ENCODE measurements at regions not wholly inside any gene's neighbourhood (a gene's known extent, or its start where the extent isn't known, plus 50 kb on each side); places are given as distances from the start of the nearest gene placed in this dataset.

DNA sequence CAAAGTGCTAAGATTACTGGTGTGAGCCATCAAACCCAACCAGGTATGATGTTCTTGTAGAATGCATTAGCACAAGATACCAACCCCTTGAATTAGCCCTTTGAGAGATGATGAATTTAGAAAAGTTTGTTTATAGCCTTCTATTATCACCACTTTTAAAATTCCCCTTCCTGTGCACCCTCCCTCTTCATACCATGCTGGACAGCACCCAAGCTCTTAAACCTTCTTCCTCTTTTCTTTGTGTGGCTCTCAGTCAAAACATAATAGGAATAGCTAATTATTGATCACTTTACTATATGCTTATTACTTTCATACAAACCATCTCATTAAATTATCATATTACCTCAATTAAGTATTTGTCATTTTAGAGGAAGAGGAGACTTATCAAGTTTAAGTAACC, 87.6 kb upstream of the TMED7 start:
- no peaks in the 10 kb centered on the region for H3K36me3 ChIP-seq
- no peak overlapping the region for H3K27ac ChIP-seq
- intact Hi-C loops (cut with DNase I; ENCODE audit: low total_unique reads) = no loop called here
- H3K4me1 ChIP-seq = no peaks in the 10 kb centered on the region
- no peak for TF ChIP-seq POLR2AphosphoS5 (IDR thresholded peaks at IDR 0.05)
- no peak for TF ChIP-seq POLR2A (IDR thresholded peaks at IDR 0.05)
- TF ChIP-seq, protein P1, sequence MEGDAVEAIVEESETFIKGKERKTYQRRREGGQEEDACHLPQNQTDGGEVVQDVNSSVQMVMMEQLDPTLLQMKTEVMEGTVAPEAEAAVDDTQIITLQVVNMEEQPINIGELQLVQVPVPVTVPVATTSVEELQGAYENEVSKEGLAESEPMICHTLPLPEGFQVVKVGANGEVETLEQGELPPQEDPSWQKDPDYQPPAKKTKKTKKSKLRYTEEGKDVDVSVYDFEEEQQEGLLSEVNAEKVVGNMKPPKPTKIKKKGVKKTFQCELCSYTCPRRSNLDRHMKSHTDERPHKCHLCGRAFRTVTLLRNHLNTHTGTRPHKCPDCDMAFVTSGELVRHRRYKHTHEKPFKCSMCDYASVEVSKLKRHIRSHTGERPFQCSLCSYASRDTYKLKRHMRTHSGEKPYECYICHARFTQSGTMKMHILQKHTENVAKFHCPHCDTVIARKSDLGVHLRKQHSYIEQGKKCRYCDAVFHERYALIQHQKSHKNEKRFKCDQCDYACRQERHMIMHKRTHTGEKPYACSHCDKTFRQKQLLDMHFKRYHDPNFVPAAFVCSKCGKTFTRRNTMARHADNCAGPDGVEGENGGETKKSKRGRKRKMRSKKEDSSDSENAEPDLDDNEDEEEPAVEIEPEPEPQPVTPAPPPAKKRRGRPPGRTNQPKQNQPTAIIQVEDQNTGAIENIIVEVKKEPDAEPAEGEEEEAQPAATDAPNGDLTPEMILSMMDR (IDR thresholded peaks at IDR 0.05 in 8 of 11, conservative IDR thresholded peaks at IDR 0.05 in 3 of 11) = no peak
- DNase-seq = no peak
- no peaks in the 10 kb centered on the region for H3K27me3 ChIP-seq (replicated peaks in 1 of 7)
- H3K4me3 ChIP-seq = no peak overlapping the region
- H3K9me3 ChIP-seq = peaks cover 0 to 25% (median 2%) of the 10 kb centered on the region in 8 donors

DNA sequence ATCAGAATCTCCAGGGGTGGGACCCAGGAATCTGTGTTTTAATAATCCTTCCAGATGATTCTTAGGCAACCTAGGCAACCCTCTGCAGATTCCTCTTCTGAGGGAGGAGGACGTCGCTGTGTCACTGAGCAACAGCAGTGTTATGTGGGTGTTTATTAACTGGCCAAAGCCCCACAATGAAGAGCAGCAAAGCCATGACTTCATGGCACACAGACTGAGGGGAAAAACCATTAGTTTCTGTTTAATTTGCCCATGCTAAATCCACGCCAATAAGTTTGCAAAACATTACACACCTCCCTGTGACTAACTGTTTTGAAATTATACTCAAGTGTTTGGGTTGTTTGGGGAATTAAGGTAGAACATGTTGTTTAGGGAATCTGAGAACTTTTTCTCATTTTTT, 83.7 kb upstream of the TMED7 start:
- no peak for DNase-seq
- Histone ChIP-seq H3K9me3 (peaks cover 0 to 25% (median 2%) of the 10 kb centered on the region in 8 donors), H3K27me3 (replicated peaks in 1 of 7) (no peaks in the 10 kb centered on the region), H3K27ac (no peak overlapping the region), H3K4me3 (no peak overlapping the region), H3K4me1 (no peaks in the 10 kb centered on the region), H3K36me3 (no peaks in the 10 kb centered on the region)
- intact Hi-C loops (cut with DNase I; ENCODE audit: low total_unique reads) = no loop called here
- TF ChIP-seq POLR2A (IDR thresholded peaks at IDR 0.05) = no peak
- WGBS, 5 donors = 73 to 84% (median 77%) methylated on average over 3 of the region's 3 CpGs

DNA sequence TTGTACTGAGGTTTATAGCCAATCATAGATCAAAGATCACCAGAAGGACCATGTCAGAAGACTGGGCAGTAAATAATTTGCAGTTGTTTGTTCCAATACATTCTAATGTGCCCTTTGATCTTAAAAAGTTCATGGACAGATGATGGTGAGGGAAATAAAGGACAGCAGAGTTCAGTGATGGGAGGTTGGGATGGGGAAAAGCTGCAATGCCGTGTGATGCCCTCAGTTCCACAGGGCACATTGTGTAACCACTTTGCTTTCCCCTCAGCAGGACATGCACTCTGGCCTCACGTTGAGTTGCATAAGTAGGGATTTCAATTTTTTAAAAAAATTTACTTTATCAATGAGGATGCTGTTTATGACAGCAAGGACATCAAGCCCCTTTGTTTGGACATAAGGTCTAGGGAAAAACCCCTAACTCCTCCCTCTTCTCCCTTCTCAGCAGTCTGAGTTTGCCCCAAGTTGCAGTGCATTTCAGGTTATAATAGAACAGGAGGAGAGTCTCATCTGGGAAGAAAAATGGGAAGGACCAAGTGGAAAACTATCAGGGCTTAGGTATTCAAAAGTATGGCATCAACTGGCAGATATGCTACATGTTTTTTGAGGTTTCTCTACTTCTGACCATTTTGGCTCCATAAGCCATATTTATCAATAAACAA, 83.1 kb upstream of the TMED7 start:
- no peaks in the 10 kb centered on the region for H3K36me3 ChIP-seq
- TF ChIP-seq POLR2AphosphoS5 (IDR thresholded peaks at IDR 0.05) (no peak), POLR2A (IDR thresholded peaks at IDR 0.05) (no peak)
- TF ChIP-seq, protein P1 (IDR thresholded peaks at IDR 0.05 in 8 of 11, conservative IDR thresholded peaks at IDR 0.05 in 3 of 11) = no peak
- WGBS, 5 donors = 61 to 76% (median 73%) methylated on average over 2 of the region's 2 CpGs
- H3K9me3 ChIP-seq = peaks cover 0 to 25% (median 2%) of the 10 kb centered on the region in 8 donors
- H3K27me3 ChIP-seq (replicated peaks in 1 of 7) = no peaks in the 10 kb centered on the region
- no peak overlapping the region for H3K27ac ChIP-seq
- H3K4me3 ChIP-seq = no peak overlapping the region
- intact Hi-C loops (cut with DNase I; ENCODE audit: low total_unique reads) = no loop called here
- H3K4me1 ChIP-seq = no peaks in the 10 kb centered on the region
- no peak for DNase-seq

DNA sequence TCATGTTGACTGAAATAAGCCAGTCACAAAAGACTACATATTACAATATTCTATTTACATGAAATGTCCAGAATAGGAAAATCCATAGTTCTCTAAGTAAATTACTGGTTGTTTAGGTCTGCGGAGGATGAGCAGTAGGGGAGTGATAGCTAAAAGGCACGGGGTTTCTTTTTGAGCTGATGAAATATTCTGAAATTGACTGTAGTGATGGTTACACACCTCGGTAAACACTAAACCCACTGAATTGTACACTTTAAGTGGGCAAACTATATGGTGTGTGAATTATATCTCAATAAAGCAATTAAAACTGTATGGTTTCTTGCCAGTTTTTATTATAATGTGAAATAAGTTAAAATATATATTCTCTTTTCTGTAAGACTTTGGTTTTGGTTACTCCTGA, 77.7 kb upstream of the TMED7 start:
- Histone ChIP-seq H3K9me3 (no peaks in the 10 kb centered on the region), H3K27ac (no peak overlapping the region), H3K4me3 (no peak overlapping the region), H3K36me3 (no peaks in the 10 kb centered on the region), H3K27me3 (replicated peaks in 1 of 7) (no peaks in the 10 kb centered on the region), H3K4me1 (no peaks in the 10 kb centered on the region)
- WGBS, 5 donors = 56 to 90% (median 86%) methylated on average over 3 of the region's 3 CpGs
- no peak for TF ChIP-seq POLR2A (IDR thresholded peaks at IDR 0.05)
- TF ChIP-seq, protein P1 (IDR thresholded peaks at IDR 0.05 in 8 of 11, conservative IDR thresholded peaks at IDR 0.05 in 3 of 11) = no peak
- no peak for TF ChIP-seq POLR2AphosphoS5 (IDR thresholded peaks at IDR 0.05)
- intact Hi-C loops (cut with DNase I; ENCODE audit: low total_unique reads) = no loop called here
- DNase-seq = no peak

DNA sequence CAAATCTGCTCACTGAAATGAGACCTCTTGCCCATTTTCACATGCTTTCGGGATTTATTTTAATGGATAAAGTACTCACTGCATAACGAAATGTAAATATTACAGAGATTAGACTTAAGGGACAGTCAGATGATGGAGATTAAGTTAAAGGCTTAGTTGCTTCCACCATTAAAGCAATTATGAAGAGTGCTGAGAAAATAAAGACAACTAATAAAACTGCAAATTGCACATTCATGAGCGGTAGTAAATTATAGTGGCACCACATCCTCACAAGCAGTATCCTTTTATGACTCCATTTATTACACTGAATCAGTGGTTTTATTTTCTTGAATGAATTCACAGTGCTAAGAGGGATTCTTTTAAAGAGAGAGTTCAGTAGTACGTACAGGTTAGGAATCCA, 76.2 kb upstream of the TMED7 start:
- Histone ChIP-seq H3K27me3 (replicated peaks in 1 of 7) (no peaks in the 10 kb centered on the region), H3K27ac (no peak overlapping the region), H3K4me3 (no peak overlapping the region), H3K9me3 (no peaks in the 10 kb centered on the region), H3K4me1 (no peaks in the 10 kb centered on the region), H3K36me3 (no peaks in the 10 kb centered on the region)
- TF ChIP-seq, protein P1 (IDR thresholded peaks at IDR 0.05 in 8 of 11, conservative IDR thresholded peaks at IDR 0.05 in 3 of 11) = no peak
- TF ChIP-seq POLR2AphosphoS5 (IDR thresholded peaks at IDR 0.05) = no peak
- no peak for TF ChIP-seq POLR2A (IDR thresholded peaks at IDR 0.05)
- intact Hi-C loops (cut with DNase I; ENCODE audit: low total_unique reads) = no loop called here
- WGBS, 5 donors = 79 to 94% (median 89%) methylated on average over 4 of the region's 4 CpGs
- DNase-seq = no peak
